ENCODE measurements at regions not wholly inside any gene's neighbourhood (a gene's known extent, or its start where the extent isn't known, plus 50 kb on each side); places are given as distances from the start of the nearest gene placed in this dataset.

GRCh38 chr2:172658945-172659344 is 76.7 kb upstream of the RAPGEF4 start:
- Histone ChIP-seq H3K9me3 (ENCODE audit: control insufficient read depth in 2 of 2, insufficient read depth in 1 of 2, low read depth in 1 of 2, low read length in 1 of 2) (peaks cover 1 to 14% of the 10 kb centered on the region in 2 donors), H3K36me3 (ENCODE audit: control insufficient read depth in 3 of 3, insufficient read depth in 2 of 3, low read depth in 1 of 3, low read length in 3 of 3) (no peaks in the 10 kb centered on the region), H3K4me1 (ENCODE audit: control insufficient read depth in 3 of 3, insufficient read depth in 2 of 3, low read depth in 1 of 3, low read length in 2 of 3) (no peaks in the 10 kb centered on the region), H3K27ac (ENCODE audit: low read depth in 1 of 3, low read length in 2 of 3) (no peak overlapping the region), H3K4me3 (ENCODE audit: low read depth in 1 of 3, low read length in 3 of 3) (no peak overlapping the region), H3K27me3 (ENCODE audit: control insufficient read depth in 3 of 3, insufficient read depth in 3 of 3, low read length in 3 of 3) (peaks cover 0 to 2% (median 0%) of the 10 kb centered on the region in 3 donors)
- FAIRE-seq (no peak), DNase-seq (peak in 1 of 2 donors; percentile 22)
- 77 to 94% (median 86%) methylated on average over 5 of the region's 5 CpGs for WGBS, 3 donors

GRCh38 chr2:172662099-172662498 is 73.5 kb upstream of the RAPGEF4 start:
- DNase-seq (no peak), FAIRE-seq (no peak)
- no peak overlapping the region for H3K4me3 ChIP-seq (ENCODE audit: low read depth in 1 of 3, low read length in 3 of 3)
- peaks cover 1 to 14% of the 10 kb centered on the region in 2 donors for H3K9me3 ChIP-seq (ENCODE audit: control insufficient read depth in 2 of 2, insufficient read depth in 1 of 2, low read depth in 1 of 2, low read length in 1 of 2)
- no peaks in the 10 kb centered on the region for H3K27me3 ChIP-seq (ENCODE audit: control insufficient read depth in 3 of 3, insufficient read depth in 3 of 3, low read length in 3 of 3)
- no peak overlapping the region for H3K27ac ChIP-seq (ENCODE audit: low read depth in 1 of 3, low read length in 2 of 3)
- 68 to 73% (median 73%) methylated on average over 3 of the region's 3 CpGs for WGBS, 3 donors
- no peaks in the 10 kb centered on the region for H3K36me3 ChIP-seq (ENCODE audit: control insufficient read depth in 3 of 3, insufficient read depth in 2 of 3, low read depth in 1 of 3, low read length in 3 of 3)
- H3K4me1 ChIP-seq (ENCODE audit: control insufficient read depth in 3 of 3, insufficient read depth in 2 of 3, low read depth in 1 of 3, low read length in 2 of 3) = no peaks in the 10 kb centered on the region

GRCh38 chr2:172664766-172665165 is 70.9 kb upstream of the RAPGEF4 start:
- Histone ChIP-seq H3K4me3 (ENCODE audit: low read depth in 1 of 3, low read length in 3 of 3) (no peak overlapping the region), H3K9me3 (ENCODE audit: control insufficient read depth in 2 of 2, insufficient read depth in 1 of 2, low read depth in 1 of 2, low read length in 1 of 2) (peaks cover 1 to 2% of the 10 kb centered on the region in 2 donors), H3K36me3 (ENCODE audit: control insufficient read depth in 3 of 3, insufficient read depth in 2 of 3, low read depth in 1 of 3, low read length in 3 of 3) (no peaks in the 10 kb centered on the region), H3K27me3 (ENCODE audit: control insufficient read depth in 3 of 3, insufficient read depth in 3 of 3, low read length in 3 of 3) (no peaks in the 10 kb centered on the region), H3K4me1 (ENCODE audit: control insufficient read depth in 3 of 3, insufficient read depth in 2 of 3, low read depth in 1 of 3, low read length in 2 of 3) (no peaks in the 10 kb centered on the region), H3K27ac (ENCODE audit: low read depth in 1 of 3, low read length in 2 of 3) (no peak overlapping the region)
- DNase-seq = no peak
- WGBS, 3 donors = 69 to 86% (median 85%) methylated on average over 1 of the region's 1 CpG
- FAIRE-seq = no peak

GRCh38 chr2:172667581-172668325 is 67.9 kb upstream of the RAPGEF4 start:
- FAIRE-seq = no peak
- WGBS, 3 donors = 52 to 65% (median 54%) methylated on average over 3 of the region's 3 CpGs

GRCh38 chr2:172671501-172671900 is 64.1 kb upstream of the RAPGEF4 start:
- H3K4me1 ChIP-seq (ENCODE audit: control insufficient read depth in 3 of 3, insufficient read depth in 2 of 3, low read depth in 1 of 3, low read length in 2 of 3) = peaks cover 0 to 20% (median 0%) of the 10 kb centered on the region in 3 donors
- DNase-seq (peak; percentile 47 to 73), FAIRE-seq (peak; percentile 57)
- peaks cover 0 to 5% of the 10 kb centered on the region in 2 donors for H3K9me3 ChIP-seq (ENCODE audit: control insufficient read depth in 2 of 2, insufficient read depth in 1 of 2, low read depth in 1 of 2, low read length in 1 of 2)
- no peak overlapping the region for H3K4me3 ChIP-seq (ENCODE audit: low read depth in 1 of 3, low read length in 3 of 3)
- H3K27me3 ChIP-seq (ENCODE audit: control insufficient read depth in 3 of 3, insufficient read depth in 3 of 3, low read length in 3 of 3) = peaks cover 0 to 6% (median 0%) of the 10 kb centered on the region in 3 donors
- 16 to 48% (median 20%) methylated on average over 1 of the region's 1 CpG for WGBS, 3 donors
- no peaks in the 10 kb centered on the region for H3K36me3 ChIP-seq (ENCODE audit: control insufficient read depth in 3 of 3, insufficient read depth in 2 of 3, low read depth in 1 of 3, low read length in 3 of 3)
- H3K27ac ChIP-seq (ENCODE audit: low read depth in 1 of 3, low read length in 2 of 3) = no peak overlapping the region

More at GRCh38 chr2:172667581-172668325, 67.9 kb upstream of the RAPGEF4 start:
- DNase-seq = no peak
- H3K27ac ChIP-seq (ENCODE audit: low read depth in 1 of 3, low read length in 2 of 3) = no peak overlapping the region
- no peaks in the 10 kb centered on the region for H3K36me3 ChIP-seq (ENCODE audit: control insufficient read depth in 3 of 3, insufficient read depth in 2 of 3, low read depth in 1 of 3, low read length in 3 of 3)
- H3K9me3 ChIP-seq (ENCODE audit: control insufficient read depth in 2 of 2, insufficient read depth in 1 of 2, low read depth in 1 of 2, low read length in 1 of 2) = no peaks in the 10 kb centered on the region
- peaks cover 0 to 1% (median 0%) of the 10 kb centered on the region in 3 donors for H3K27me3 ChIP-seq (ENCODE audit: control insufficient read depth in 3 of 3, insufficient read depth in 3 of 3, low read length in 3 of 3)
- H3K4me3 ChIP-seq (ENCODE audit: low read depth in 1 of 3, low read length in 3 of 3) = no peak overlapping the region
- H3K4me1 ChIP-seq (ENCODE audit: control insufficient read depth in 3 of 3, insufficient read depth in 2 of 3, low read depth in 1 of 3, low read length in 2 of 3) = peaks cover 0 to 8% (median 0%) of the 10 kb centered on the region in 3 donors

- 5 to 58% (median 26%) methylated on average over 1 of the region's 1 CpG for WGBS, 3 donors
- FAIRE-seq (no peak), DNase-seq (peak in 1 of 2 donors; percentile 32)
- H3K4me1 ChIP-seq (ENCODE audit: control insufficient read depth in 3 of 3, insufficient read depth in 2 of 3, low read depth in 1 of 3, low read length in 2 of 3) = peaks cover 0 to 20% (median 0%) of the 10 kb centered on the region in 3 donors
- H3K27ac ChIP-seq (ENCODE audit: low read depth in 1 of 3, low read length in 2 of 3) = peak overlapping the region in 1 of 3 donors; percentile 20
- no peak overlapping the region for H3K4me3 ChIP-seq (ENCODE audit: low read depth in 1 of 3, low read length in 3 of 3)
- no peaks in the 10 kb centered on the region for H3K36me3 ChIP-seq (ENCODE audit: control insufficient read depth in 3 of 3, insufficient read depth in 2 of 3, low read depth in 1 of 3, low read length in 3 of 3)
- peaks cover 0 to 5% of the 10 kb centered on the region in 2 donors for H3K9me3 ChIP-seq (ENCODE audit: control insufficient read depth in 2 of 2, insufficient read depth in 1 of 2, low read depth in 1 of 2, low read length in 1 of 2)
- H3K27me3 ChIP-seq (ENCODE audit: control insufficient read depth in 3 of 3, insufficient read depth in 3 of 3, low read length in 3 of 3) = peaks cover 0 to 6% (median 0%) of the 10 kb centered on the region in 3 donors
Observed at GRCh38 chr2:172672114-172672513, 63.5 kb upstream of the RAPGEF4 start.

GRCh38 chr2:172673056-172673683 is 62.5 kb upstream of the RAPGEF4 start:
- Histone ChIP-seq H3K27ac (ENCODE audit: low read depth in 1 of 3, low read length in 2 of 3) (peak overlapping the region; percentile 16 to 41 (median 39)), H3K4me3 (ENCODE audit: low read depth in 1 of 3, low read length in 3 of 3) (no peak overlapping the region), H3K27me3 (ENCODE audit: control insufficient read depth in 3 of 3, insufficient read depth in 3 of 3, low read length in 3 of 3) (peaks cover 0 to 6% (median 0%) of the 10 kb centered on the region in 3 donors), H3K9me3 (ENCODE audit: control insufficient read depth in 2 of 2, insufficient read depth in 1 of 2, low read depth in 1 of 2, low read length in 1 of 2) (peaks cover 0 to 5% of the 10 kb centered on the region in 2 donors), H3K36me3 (ENCODE audit: control insufficient read depth in 3 of 3, insufficient read depth in 2 of 3, low read depth in 1 of 3, low read length in 3 of 3) (no peaks in the 10 kb centered on the region), H3K4me1 (ENCODE audit: control insufficient read depth in 3 of 3, insufficient read depth in 2 of 3, low read depth in 1 of 3, low read length in 2 of 3) (peaks cover 0 to 20% (median 0%) of the 10 kb centered on the region in 3 donors)
- FAIRE-seq (peak; percentile 55), DNase-seq (peak; percentile 74 to 98)
- 12 to 64% (median 44%) methylated on average over 6 of the region's 6 CpGs for WGBS, 3 donors

- Histone ChIP-seq H3K4me3 (ENCODE audit: low read depth in 1 of 3, low read length in 3 of 3) (no peak overlapping the region), H3K27me3 (ENCODE audit: control insufficient read depth in 3 of 3, insufficient read depth in 3 of 3, low read length in 3 of 3) (peaks cover 0 to 6% (median 0%) of the 10 kb centered on the region in 3 donors), H3K36me3 (ENCODE audit: control insufficient read depth in 3 of 3, insufficient read depth in 2 of 3, low read depth in 1 of 3, low read length in 3 of 3) (no peaks in the 10 kb centered on the region), H3K4me1 (ENCODE audit: control insufficient read depth in 3 of 3, insufficient read depth in 2 of 3, low read depth in 1 of 3, low read length in 2 of 3) (peaks cover 0 to 20% (median 0%) of the 10 kb centered on the region in 3 donors), H3K9me3 (ENCODE audit: control insufficient read depth in 2 of 2, insufficient read depth in 1 of 2, low read depth in 1 of 2, low read length in 1 of 2) (peaks cover 0 to 5% of the 10 kb centered on the region in 2 donors), H3K27ac (ENCODE audit: low read depth in 1 of 3, low read length in 2 of 3) (no peak overlapping the region)
- no peak for FAIRE-seq
- peak in 1 of 2 donors; percentile 37 for DNase-seq
- WGBS, 3 donors = 61 to 75% (median 63%) methylated on average over 39 of the region's 39 CpGs
Observed at GRCh38 chr2:172674034-172674967, 61.3 kb upstream of the RAPGEF4 start.
